ENCODE measurements at regions not wholly inside any gene's neighbourhood (a gene's known extent, or its start where the extent isn't known, plus 50 kb on each side); places are given as distances from the start of the nearest gene placed in this dataset.

DNA sequence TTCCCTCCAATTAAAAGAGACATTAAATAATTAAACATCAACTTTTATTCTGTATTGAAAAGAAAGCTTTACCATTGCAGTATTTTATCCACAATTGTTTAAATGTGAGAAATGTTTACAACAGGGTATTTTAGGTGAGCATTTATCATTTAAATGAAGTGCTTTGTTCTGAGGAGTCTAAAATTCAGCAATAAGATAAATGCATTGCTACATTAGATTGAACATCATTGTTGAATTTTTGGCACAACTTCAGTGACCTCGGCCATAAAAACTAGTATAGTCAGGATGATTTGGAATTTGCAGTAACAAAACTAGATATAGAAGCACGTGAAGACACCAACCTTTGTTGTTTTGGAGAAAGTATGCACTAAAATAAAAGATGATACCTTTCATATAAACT, 692.9 kb downstream of the USP25 start:
- H3K9me3 ChIP-seq (ENCODE audit: insufficient read depth, low read length): no peaks in the 10 kb centered on the region
- H3K4me2 ChIP-seq (ENCODE audit: low read length): no peak overlapping the region
- no peak overlapping the region for H2AFZ ChIP-seq (ENCODE audit: low read depth, low read length)
- H3K27ac ChIP-seq (ENCODE audit: low read length): no peak overlapping the region
- no peak overlapping the region for H3K9ac ChIP-seq (ENCODE audit: low read length)
- H3K79me2 ChIP-seq (ENCODE audit: low read length): no peaks in the 10 kb centered on the region
- H3K36me3 ChIP-seq (replicated peaks; ENCODE audit: low read depth, low read length): no peaks in the 10 kb centered on the region
- H3K4me3 ChIP-seq (ENCODE audit: low read length): no peak overlapping the region
- H3K4me1 ChIP-seq (ENCODE audit: low read length): no peaks in the 10 kb centered on the region
- TF ChIP-seq EZH2phosphoT487 (IDR thresholded peaks at IDR 0.05; ENCODE audit: low read depth): no peak
- TF ChIP-seq, protein P1, sequence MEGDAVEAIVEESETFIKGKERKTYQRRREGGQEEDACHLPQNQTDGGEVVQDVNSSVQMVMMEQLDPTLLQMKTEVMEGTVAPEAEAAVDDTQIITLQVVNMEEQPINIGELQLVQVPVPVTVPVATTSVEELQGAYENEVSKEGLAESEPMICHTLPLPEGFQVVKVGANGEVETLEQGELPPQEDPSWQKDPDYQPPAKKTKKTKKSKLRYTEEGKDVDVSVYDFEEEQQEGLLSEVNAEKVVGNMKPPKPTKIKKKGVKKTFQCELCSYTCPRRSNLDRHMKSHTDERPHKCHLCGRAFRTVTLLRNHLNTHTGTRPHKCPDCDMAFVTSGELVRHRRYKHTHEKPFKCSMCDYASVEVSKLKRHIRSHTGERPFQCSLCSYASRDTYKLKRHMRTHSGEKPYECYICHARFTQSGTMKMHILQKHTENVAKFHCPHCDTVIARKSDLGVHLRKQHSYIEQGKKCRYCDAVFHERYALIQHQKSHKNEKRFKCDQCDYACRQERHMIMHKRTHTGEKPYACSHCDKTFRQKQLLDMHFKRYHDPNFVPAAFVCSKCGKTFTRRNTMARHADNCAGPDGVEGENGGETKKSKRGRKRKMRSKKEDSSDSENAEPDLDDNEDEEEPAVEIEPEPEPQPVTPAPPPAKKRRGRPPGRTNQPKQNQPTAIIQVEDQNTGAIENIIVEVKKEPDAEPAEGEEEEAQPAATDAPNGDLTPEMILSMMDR (IDR thresholded peaks at IDR 0.05; ENCODE audit: low read depth, low read length): no peak
- no peaks in the 10 kb centered on the region for H4K20me1 ChIP-seq (ENCODE audit: insufficient read depth, low read length)
- H3K27me3 ChIP-seq (ENCODE audit: low read depth, low read length): no peaks in the 10 kb centered on the region

GRCh38 chr21:16423921-16424320, 694.1 kb downstream of the USP25 start:
- Histone ChIP-seq H3K9ac (ENCODE audit: low read length) (no peak overlapping the region), H2AFZ (ENCODE audit: low read depth, low read length) (peak overlapping the region; percentile 65; the same call in 1 of the 2 replicates), H3K9me3 (ENCODE audit: insufficient read depth, low read length) (no peaks in the 10 kb centered on the region), H3K4me1 (ENCODE audit: low read length) (no peaks in the 10 kb centered on the region), H3K27me3 (ENCODE audit: low read depth, low read length) (no peaks in the 10 kb centered on the region), H4K20me1 (ENCODE audit: insufficient read depth, low read length) (no peaks in the 10 kb centered on the region), H3K4me2 (ENCODE audit: low read length) (peak overlapping the region; percentile 12; the same call in 1 of the 2 replicates), H3K4me3 (ENCODE audit: low read length) (no peak overlapping the region), H3K79me2 (ENCODE audit: low read length) (no peaks in the 10 kb centered on the region), H3K36me3 (replicated peaks; ENCODE audit: low read depth, low read length) (no peaks in the 10 kb centered on the region), H3K27ac (ENCODE audit: low read length) (no peak overlapping the region)
- no peak for TF ChIP-seq EZH2phosphoT487 (IDR thresholded peaks at IDR 0.05; ENCODE audit: low read depth)

GRCh38 chr21:16424331-16424751, 694.6 kb downstream of the USP25 start:
- H3K79me2 ChIP-seq (ENCODE audit: low read length): no peaks in the 10 kb centered on the region
- peak overlapping the region; percentile 12; the same call in 1 of the 2 replicates for H3K4me2 ChIP-seq (ENCODE audit: low read length)
- no peak for TF ChIP-seq EZH2phosphoT487 (IDR thresholded peaks at IDR 0.05; ENCODE audit: low read depth)
- TF ChIP-seq, protein P1 (IDR thresholded peaks at IDR 0.05; ENCODE audit: low read depth, low read length): no peak
- H3K9ac ChIP-seq (ENCODE audit: low read length): no peak overlapping the region
- peak overlapping the region; percentile 65; the same call in 1 of the 2 replicates for H2AFZ ChIP-seq (ENCODE audit: low read depth, low read length)
- no peak overlapping the region for H3K4me3 ChIP-seq (ENCODE audit: low read length)
- no peaks in the 10 kb centered on the region for H3K9me3 ChIP-seq (ENCODE audit: insufficient read depth, low read length)
- H3K4me1 ChIP-seq (ENCODE audit: low read length): no peaks in the 10 kb centered on the region
- no peaks in the 10 kb centered on the region for H3K36me3 ChIP-seq (replicated peaks; ENCODE audit: low read depth, low read length)
- H3K27me3 ChIP-seq (ENCODE audit: low read depth, low read length): no peaks in the 10 kb centered on the region
- H3K27ac ChIP-seq (ENCODE audit: low read length): no peak overlapping the region
- no peaks in the 10 kb centered on the region for H4K20me1 ChIP-seq (ENCODE audit: insufficient read depth, low read length)

DNA sequence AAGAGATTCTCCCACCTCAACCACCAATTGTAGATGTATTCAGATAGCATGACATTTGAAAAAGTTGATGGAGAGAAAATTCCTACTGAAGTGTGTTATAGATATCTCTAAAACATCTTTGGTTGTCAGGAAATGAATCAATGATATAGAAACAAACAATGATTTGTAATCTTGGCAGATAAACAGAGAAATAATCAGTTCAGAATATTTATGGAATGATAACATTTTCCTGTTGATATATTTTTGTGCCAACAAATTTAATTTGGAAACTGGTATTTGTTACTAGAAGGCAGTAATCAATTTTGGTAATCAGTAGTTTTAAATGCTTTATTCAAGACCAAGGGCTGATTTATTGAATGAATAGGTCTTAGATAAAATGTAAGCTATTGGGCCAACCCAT, 695.6 kb downstream of the USP25 start:
- no peak overlapping the region for H3K27ac ChIP-seq (ENCODE audit: low read length)
- H3K4me2 ChIP-seq (ENCODE audit: low read length): no peak overlapping the region
- no peak for TF ChIP-seq EZH2phosphoT487 (IDR thresholded peaks at IDR 0.05; ENCODE audit: low read depth)
- TF ChIP-seq, protein P1 (IDR thresholded peaks at IDR 0.05; ENCODE audit: low read depth, low read length): no peak
- H3K36me3 ChIP-seq (replicated peaks; ENCODE audit: low read depth, low read length): no peaks in the 10 kb centered on the region
- no peaks in the 10 kb centered on the region for H3K27me3 ChIP-seq (ENCODE audit: low read depth, low read length)
- H4K20me1 ChIP-seq (ENCODE audit: insufficient read depth, low read length): no peaks in the 10 kb centered on the region
- no peak overlapping the region for H2AFZ ChIP-seq (ENCODE audit: low read depth, low read length)
- no peaks in the 10 kb centered on the region for H3K4me1 ChIP-seq (ENCODE audit: low read length)
- no peak overlapping the region for H3K4me3 ChIP-seq (ENCODE audit: low read length)
- no peaks in the 10 kb centered on the region for H3K79me2 ChIP-seq (ENCODE audit: low read length)
- no peaks in the 10 kb centered on the region for H3K9me3 ChIP-seq (ENCODE audit: insufficient read depth, low read length)
- no peak overlapping the region for H3K9ac ChIP-seq (ENCODE audit: low read length)
